GM18508 (cell line): ENCODE measurements at regions not wholly inside any gene's neighbourhood (a gene's known extent, or its start where the extent isn't known, plus 50 kb on each side); places are given as distances from the start of the nearest gene placed in this dataset.

Experiments used
- ATAC-seq: cut with Tn5 transposase; IDR thresholded peaks from one replicate; pipeline ENCODE4 v1.9.1; 2021; ENCODE audit warnings: moderate number of reproducible peaks; ENCODE audit not compliant: insufficient read depth, unreplicated experiment

GRCh38 chr10:59108296-59108870, 68.1 kb upstream of the PHYHIPL start:
- ATAC-seq: no peak

- ATAC-seq: no peak
Measured at GRCh38 chr10:59108886-59109288, 67.6 kb upstream of the PHYHIPL start.

- ATAC-seq: no peak
Measured at GRCh38 chr10:59109826-59110225, 66.6 kb upstream of the PHYHIPL start.

GRCh38 chr10:59124187-59124586, 52.3 kb upstream of the PHYHIPL start:
- ATAC-seq: no peak

GRCh38 chr10:59125666-59126065, 50.8 kb upstream of the PHYHIPL start:
- ATAC-seq: no peak

GRCh38 chr10:59126261-59126660, 50.2 kb upstream of the PHYHIPL start:
- ATAC-seq: no peak
